Lung microvascular endothelial cell (primary cell): ENCODE measurements at regions not wholly inside any gene's neighbourhood (a gene's known extent, or its start where the extent isn't known, plus 50 kb on each side); places are given as distances from the start of the nearest gene placed in this dataset.
"Not testable (repeated sequence)": the region's sequence is repeated elsewhere in the genome, so short reads cannot be mapped to it uniquely, and the experiment has no call there.

Source experiments
- DNase-seq, 2 donors: peaks; one replicate each; pipeline versions ENCODE4 v3.0.0 to v3.0.0-alpha.2; 2010; ENCODE audit warnings: low read depth in 2 of 2

DNA sequence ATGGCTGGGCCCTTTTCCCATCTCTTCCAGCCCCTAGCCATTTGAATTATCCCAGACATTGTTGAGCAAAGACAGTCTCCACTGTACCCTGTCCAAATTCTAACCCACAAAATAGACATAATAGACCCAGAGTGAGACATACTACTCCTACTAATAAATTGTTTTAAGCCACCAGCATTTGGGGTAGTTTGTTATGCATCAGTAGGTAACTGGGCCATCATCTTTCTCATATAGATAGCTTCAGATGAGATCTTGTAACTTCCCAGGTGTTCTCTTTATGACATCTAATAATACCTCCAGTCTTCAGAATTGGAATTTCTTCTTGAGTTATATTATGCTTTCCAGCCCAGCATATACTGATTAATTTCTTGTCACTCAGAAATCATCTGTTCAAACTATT is 117.2 kb upstream of the OTUD4 start:
- no peak for DNase-seq

DNA sequence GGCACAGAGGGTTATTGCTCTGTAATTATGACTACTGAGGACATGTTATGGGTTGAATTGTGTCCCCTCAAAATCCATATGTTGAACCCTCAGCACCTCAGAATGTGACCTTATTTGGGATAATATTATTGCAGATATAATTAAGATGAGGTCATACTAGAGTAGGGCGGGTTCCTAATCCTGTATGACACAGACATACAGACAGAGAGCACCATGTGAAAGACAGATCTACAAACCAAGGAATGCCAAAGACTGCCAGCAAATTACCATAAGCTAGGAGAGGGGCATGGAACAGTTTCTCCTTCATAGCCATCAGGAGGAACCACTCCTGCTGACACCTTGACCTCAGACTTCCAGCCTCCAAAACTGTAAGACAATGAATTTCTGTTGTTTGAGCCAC is 115.2 kb upstream of the OTUD4 start:
- DNase-seq, result no peak

DNA sequence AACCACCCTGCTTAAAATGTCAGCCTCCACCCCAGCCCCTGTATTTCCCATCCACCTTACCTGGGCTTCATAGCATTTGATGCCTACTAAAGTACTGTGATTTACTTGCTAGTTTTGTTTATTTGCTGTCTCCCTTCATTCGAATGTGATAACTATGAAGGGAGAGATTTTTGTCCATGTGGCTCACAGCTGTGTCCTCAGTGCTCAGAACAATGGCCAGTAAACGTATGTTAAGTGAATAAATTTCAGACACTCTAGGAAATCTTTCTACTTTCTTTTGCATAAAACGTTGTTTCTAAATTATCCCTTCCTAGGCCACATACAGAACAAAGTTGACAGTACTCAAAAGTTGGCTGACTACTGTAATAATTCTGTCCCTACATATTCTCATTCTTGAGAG is 114.7 kb upstream of the OTUD4 start:
- DNase-seq, result no peak

DNA sequence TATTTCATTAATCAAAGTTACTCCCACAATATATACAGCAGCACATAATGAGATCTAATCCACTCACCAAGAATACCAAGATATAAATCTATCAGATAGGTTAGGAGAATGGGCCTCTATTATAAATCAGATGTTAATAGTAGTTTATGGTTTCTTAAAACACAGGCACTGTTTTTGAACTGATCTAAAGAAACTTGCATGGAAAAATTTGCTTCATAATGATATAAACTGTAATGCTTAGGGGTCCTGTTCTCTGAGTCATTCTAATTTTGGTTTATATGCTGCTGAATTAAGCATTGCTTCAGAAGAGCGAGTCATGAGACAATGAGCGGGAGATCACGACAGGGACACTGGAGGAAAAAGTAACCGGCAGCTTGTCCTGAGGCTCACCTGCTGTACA is 113.3 kb upstream of the OTUD4 start:
- DNase-seq, result no peak

GRCh38 chr4:145290955-145291354 is 110.6 kb upstream of the OTUD4 start:
- DNase-seq, result no peak

DNA sequence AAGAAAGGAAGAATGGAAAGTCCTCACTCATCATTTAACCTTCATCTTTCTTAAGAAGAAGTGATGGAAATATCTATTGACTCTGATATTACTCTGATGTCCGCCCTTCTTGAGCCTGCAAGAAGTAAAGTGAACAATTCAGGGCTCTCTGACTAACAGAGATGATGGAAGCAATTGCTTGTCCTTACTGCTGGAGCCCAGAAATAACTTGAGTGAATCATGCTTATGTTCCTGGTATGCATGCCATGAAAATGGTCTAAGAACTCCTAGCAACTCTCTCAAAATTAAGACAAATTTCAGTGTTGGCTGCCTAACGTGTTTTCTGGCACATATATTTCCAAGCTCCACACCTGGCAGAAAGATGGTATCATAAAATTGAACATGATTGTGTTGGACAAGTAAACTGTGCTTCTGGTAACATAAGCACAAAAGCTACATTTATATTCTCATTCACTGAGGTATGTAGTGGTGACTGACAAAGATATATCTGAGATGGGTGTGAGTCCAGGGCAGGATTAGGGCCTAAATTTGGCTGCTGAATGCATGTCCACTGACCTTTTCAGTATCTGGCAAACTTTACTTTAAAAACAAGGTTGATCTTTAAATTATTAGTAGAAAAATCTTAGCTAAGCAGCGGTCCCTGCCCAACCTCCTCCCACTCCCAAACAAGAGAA is 109.2 kb upstream of the OTUD4 start:
- peak in 1 of 2 donors; percentile 14 for DNase-seq

DNA sequence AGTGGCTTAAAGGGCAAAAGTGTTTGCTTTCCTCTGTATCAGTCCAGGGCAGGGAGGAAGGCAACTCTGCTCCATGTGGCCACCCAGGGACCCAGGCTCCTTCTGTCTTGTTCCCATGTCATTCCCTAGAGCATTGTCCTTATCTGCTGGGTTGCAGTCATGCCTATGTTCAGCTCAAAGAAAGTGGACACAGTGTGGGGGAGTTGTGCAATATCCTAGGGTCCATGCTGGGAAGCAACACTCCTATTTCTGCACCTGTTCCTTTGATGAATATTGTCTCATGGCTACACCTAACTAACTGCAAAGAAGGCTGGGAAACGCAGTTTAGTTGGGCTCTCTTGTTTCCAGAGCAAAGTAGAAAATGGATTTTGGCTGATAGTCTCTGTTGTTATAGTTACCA is 107.0 kb upstream of the OTUD4 start:
- no peak for DNase-seq

- DNase-seq, result peak; percentile 59 to 78
Observed at GRCh38 chr4:145285928-145286327, 105.5 kb upstream of the OTUD4 start.

GRCh38 chr4:145283909-145284308 is 103.5 kb upstream of the OTUD4 start:
- DNase-seq, result peak in 1 of 2 donors; percentile 31

GRCh38 chr4:145281951-145282350 is 101.6 kb upstream of the OTUD4 start:
- DNase-seq, result peak in 1 of 2 donors; percentile 11

- no peak for DNase-seq
Observed at GRCh38 chr4:145281224-145281623, 100.8 kb upstream of the OTUD4 start.

DNA sequence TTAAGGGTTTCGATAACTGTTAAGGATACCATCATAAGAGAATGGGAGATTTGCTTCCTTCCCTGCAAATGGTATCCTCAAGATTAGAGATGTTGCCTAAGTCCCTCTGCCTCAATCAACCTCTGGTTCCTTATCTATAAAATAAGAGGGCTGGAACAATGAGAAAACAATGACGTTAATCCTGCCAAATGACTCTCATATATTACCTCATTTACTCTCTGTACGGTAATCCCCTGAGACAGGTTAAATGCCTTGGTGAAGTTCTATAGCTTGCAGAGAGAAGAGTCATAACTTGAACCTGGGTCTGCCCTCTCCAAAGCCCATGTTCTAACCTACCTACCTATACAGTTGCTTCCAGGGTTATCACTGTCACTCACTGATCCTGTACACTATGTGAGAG is 100.2 kb upstream of the OTUD4 start:
- no peak for DNase-seq

GRCh38 chr4:145279122-145279960 is 99.0 kb upstream of the OTUD4 start:
- peak; percentile 74 to 94 for DNase-seq

DNA sequence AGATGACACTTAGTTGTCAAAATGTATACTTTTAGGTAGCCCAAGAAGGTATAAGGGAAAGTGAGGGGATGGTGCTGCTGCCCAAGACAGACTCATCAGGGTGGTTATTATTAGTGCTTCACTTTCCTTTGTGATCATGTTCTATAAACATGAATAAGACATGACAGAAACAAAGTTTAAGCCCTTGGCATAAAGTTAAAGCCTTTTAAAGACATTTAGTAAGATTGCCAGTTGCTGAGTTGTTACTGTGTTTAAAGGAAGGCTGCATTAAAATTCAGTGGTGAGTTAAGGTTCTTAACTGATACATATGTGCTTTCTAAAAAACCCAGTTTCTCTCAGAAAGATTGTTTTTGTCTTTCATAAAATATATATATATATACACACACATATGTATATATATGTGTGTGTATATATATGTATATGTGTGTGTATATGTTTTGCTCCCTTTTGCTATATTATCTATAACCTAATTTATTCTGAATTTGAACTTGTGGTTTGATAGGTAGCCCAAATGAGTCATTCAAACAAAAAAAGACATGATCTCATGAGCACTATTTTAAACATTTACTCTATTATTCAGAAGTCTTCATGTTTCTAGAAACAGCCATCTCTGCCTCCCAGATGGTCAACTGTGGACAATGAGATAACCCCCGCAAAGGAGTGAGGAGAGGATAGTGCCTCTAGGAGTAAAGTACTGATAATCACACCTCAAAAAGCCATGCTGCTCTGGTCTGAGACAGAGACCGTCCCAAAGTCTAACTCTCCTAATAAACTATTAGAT is 98.1 kb upstream of the OTUD4 start:
- peak; percentile 40 to 69 for DNase-seq

DNA sequence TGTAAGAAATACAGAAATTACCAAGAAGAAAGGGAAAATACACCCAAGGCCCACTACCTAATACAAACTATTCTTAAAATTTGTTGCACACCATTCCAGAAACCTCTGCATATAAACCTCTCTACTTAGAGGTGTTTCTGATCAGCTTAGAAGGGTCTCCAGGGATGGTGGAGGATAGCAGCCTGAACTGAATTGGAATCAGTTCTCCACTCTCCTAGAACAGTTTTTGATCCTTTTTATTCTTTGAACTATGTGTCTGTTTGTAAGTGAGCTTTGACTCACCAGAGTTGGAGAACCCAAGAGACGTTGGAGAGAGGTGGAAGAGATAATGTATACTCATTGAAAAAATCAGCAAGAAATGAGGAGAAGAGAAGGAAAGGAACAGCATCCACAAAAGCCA is 96.6 kb upstream of the OTUD4 start:
- DNase-seq, result no peak

DNA sequence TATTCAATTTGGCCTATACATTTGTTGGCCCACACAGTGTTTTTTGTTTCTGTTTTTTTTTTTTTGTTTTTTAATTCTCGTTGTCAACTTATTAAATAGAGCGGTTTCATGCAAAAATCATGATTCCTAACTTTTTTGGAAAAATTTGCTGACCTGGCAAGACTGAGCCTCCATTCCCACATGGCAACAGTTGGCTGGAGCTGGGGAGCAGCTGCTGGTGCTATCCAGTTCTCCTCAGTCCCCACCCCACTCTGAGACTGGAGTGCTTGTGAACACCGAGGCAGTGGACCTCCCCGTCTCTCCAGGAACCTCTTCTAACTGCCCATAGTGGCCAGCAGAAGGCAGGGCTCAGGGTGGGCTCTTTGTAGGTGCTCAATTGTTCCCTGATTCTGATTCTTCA is 95.7 kb upstream of the OTUD4 start:
- DNase-seq, result no peak

DNA sequence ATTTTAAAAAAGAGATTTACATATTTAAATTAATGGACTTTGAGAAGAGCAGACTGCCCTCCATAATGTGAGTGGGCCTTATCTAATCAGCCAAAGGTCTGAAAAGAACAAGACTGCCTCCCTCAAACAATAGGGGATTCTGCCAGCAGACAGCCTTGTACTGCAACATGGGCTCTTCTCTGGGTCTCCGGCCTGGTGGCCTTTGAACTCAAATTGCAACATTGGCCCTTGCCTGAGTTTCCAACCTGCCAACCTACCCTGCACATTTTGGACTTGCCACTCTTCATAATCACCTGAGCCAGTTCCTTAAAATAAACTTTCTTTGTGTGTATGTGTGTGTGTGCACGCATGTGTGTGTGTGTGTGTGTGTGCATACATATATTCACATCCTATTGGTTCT is 90.8 kb upstream of the OTUD4 start:
- no peak for DNase-seq

- no peak for DNase-seq
Observed at GRCh38 chr4:145266881-145267280, 86.5 kb upstream of the OTUD4 start.

DNA sequence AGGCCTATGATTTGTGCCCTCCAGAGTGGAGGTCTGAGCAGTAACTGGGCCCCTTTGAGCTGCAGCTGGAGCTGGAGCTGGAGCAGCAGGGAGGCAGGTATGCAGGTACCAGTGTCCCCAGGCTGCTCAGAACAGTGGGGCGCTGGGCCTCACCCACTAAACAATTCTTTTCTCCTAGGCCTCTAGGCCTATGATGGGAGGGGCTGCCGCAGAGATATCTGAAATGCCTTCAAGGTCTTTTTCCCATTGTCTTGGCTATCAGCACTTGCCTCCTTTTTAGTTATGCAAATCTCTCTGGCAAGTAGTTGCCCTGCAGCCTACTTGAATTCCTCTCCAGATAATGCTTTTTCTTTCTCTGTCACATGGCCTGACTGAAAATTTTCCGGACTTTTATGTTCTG is 79.7 kb upstream of the OTUD4 start:
- no peak for DNase-seq

GRCh38 chr4:145255311-145255710 is 74.9 kb upstream of the OTUD4 start:
- DNase-seq, result not testable (repeated sequence)

DNA sequence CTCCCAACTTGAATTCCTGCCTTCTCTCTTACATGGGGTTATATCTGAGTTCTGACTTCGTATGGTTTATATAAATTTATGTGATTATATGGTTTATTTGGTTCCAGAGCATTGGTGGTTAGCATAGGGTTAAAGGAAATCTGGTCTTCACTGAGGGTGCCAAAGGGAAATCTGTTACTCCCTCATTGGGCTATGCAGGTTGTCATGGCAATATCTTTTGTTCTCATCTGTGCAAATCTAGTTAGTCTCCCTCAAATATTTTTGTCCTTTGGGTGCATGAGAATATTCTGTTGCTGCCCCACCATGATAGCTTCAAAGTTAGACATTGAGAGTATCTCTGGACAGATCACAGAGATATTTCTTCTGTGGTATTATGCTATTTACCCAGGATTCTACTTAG is 71.8 kb upstream of the OTUD4 start:
- DNase-seq, result no peak

- DNase-seq, result no peak
Observed at GRCh38 chr4:145251391-145251790, 71.0 kb upstream of the OTUD4 start.
